Neural cell (in vitro differentiated cells): ENCODE measurements at regions not wholly inside any gene's neighbourhood (a gene's known extent, or its start where the extent isn't known, plus 50 kb on each side); places are given as distances from the start of the nearest gene placed in this dataset.

Experiments used
- H2AFZ ChIP-seq: fragments of 200-600, 300-800 bp; sonication (generic), shearing (Covaris generic); 2 replicates; pipeline ENCODE4 v1.6.0; 2014; ENCODE audit warnings: low read depth, mild to moderate bottlenecking, antibody characterized with exemption, low read length, moderate library complexity
- H3F3A ChIP-seq: fragments of 200-600 bp; shearing (Covaris generic); 2 replicates; pipeline ENCODE4 v1.6.1; 2016; ENCODE audit warnings: mild to moderate bottlenecking, moderate library complexity, mixed read lengths, antibody characterized with exemption, low read length; ENCODE audit not compliant: insufficient read depth, poor library complexity, severe bottlenecking
- H3K27ac ChIP-seq: fragments of 200-600, 300-800 bp; sonication (generic), shearing (Covaris generic); 2 replicates; pipeline ENCODE4 v1.5.1; 2014; ENCODE audit warnings: mild to moderate bottlenecking, low read length, moderate library complexity
- H3K27me3 ChIP-seq: fragments of 300-800, 200-600 bp; sonication (generic), shearing (Covaris generic); 2 replicates; pipeline ENCODE4 v1.6.0; 2014; ENCODE audit warnings: mild to moderate bottlenecking, low read depth, low read length, moderate library complexity; ENCODE audit not compliant: insufficient read depth
- H3K36me3 ChIP-seq: fragments of 300-800, 200-600 bp; sonication (generic), shearing (Covaris generic); 2 replicates; pipeline ENCODE4 v1.5.1; 2014; ENCODE audit warnings: mild to moderate bottlenecking, antibody characterized with exemption, low read length, moderate library complexity; ENCODE audit not compliant: insufficient read depth
- H3K4me2 ChIP-seq: fragments of 300-800, 200-600 bp; sonication (generic), shearing (Covaris generic); 2 replicates; pipeline ENCODE4 v1.6.0; 2014; ENCODE audit warnings: mild to moderate bottlenecking, low read length
- H3K4me3 ChIP-seq: fragments of 300-800, 200-600 bp; sonication (generic), shearing (Covaris generic); 2 replicates; pipeline ENCODE4 v1.5.1; 2014; ENCODE audit warnings: mild to moderate bottlenecking, low read length, moderate library complexity
- H3K79me2 ChIP-seq: fragments of 200-600 bp; shearing (Covaris generic); replicated peaks from 2 replicates; pipeline ENCODE4 v1.6.0; 2014; ENCODE audit warnings: mild to moderate bottlenecking, low read length, moderate library complexity; ENCODE audit not compliant: insufficient read depth
- H3K9ac ChIP-seq: fragments of 300-800, 200-600 bp; sonication (generic), shearing (Covaris generic); 2 replicates; pipeline ENCODE4 v1.6.1; 2016; ENCODE audit warnings: mild to moderate bottlenecking, low read length, mixed read lengths
- H3K9me2 ChIP-seq: fragments of 200-600 bp; shearing (Covaris generic); 2 replicates; pipeline ENCODE4 v1.6.1; 2016; ENCODE audit warnings: mild to moderate bottlenecking, low read length, mixed read lengths; ENCODE audit not compliant: insufficient read depth
- H3K9me3 ChIP-seq: fragments of 200-600, 300-800 bp; sonication (generic), shearing (Covaris generic); 2 replicates; pipeline ENCODE4 v1.6.1; 2016; ENCODE audit warnings: mild to moderate bottlenecking, mixed run types, low read length, moderate library complexity, mixed read lengths
- H4K20me1 ChIP-seq: fragments of 200-600 bp; shearing (Covaris generic); 2 replicates; pipeline ENCODE4 v1.6.1; 2016; ENCODE audit warnings: mild to moderate bottlenecking, mixed run types; ENCODE audit not compliant: insufficient read depth
- CTCF ChIP-seq: fragments of 450-650 bp; IDR thresholded peaks from 2 replicates; pipeline ENCODE4 v1.5.1; 2014; ENCODE audit warnings: antibody characterized with exemption, mild to moderate bottlenecking, moderate library complexity; ENCODE audit not compliant: poor library complexity, severe bottlenecking
- EP300 ChIP-seq: fragments of 450-650 bp; conservative IDR thresholded peaks from 2 replicates; pipeline ENCODE4 v1.6.1; 2014; ENCODE audit warnings: antibody characterized with exemption, mild to moderate bottlenecking, moderate library complexity; ENCODE audit not compliant: poor library complexity, severe bottlenecking
- EZH2 ChIP-seq: fragments of 200-600, 300-800 bp; shearing (Covaris generic), sonication (generic); IDR thresholded peaks from 2 replicates; pipeline ENCODE4 v1.6.1; 2014; ENCODE audit warnings: antibody characterized with exemption, low read length, borderline replicate concordance, mild to moderate bottlenecking; ENCODE audit not compliant: insufficient read depth, poor library complexity, severe bottlenecking
- MXI1 ChIP-seq: fragments of 450-650 bp; conservative IDR thresholded peaks from 2 replicates; pipeline ENCODE4 v1.6.1; 2014; ENCODE audit warnings: antibody characterized with exemption, mild to moderate bottlenecking; ENCODE audit not compliant: poor library complexity, severe bottlenecking
- POLR2AphosphoS5 ChIP-seq: IDR thresholded peaks from 2 replicates; pipeline ENCODE4 v1.6.1; 2012
- RAD21 ChIP-seq: fragments of 450-650 bp; conservative IDR thresholded peaks from 2 replicates; pipeline ENCODE4 v1.6.1; 2014; ENCODE audit warnings: antibody characterized with exemption, mild to moderate bottlenecking, moderate library complexity
- REST ChIP-seq: IDR thresholded peaks from 2 replicates; pipeline ENCODE4 v1.6.1; 2012; ENCODE audit warnings: borderline replicate concordance
- SMC3 ChIP-seq: fragments of 450-650 bp; conservative IDR thresholded peaks from 2 replicates; pipeline ENCODE4 v1.6.1; 2014; ENCODE audit warnings: antibody characterized with exemption, mild to moderate bottlenecking, moderate library complexity; ENCODE audit not compliant: poor library complexity
- TAF1 ChIP-seq: IDR thresholded peaks from 2 replicates; pipeline ENCODE4 v1.6.1; 2012; ENCODE audit warnings: low read depth

- TF ChIP-seq RAD21, result no peak
- no peak for TF ChIP-seq TAF1
- no peak for TF ChIP-seq EZH2
- no peak for TF ChIP-seq EP300
- TF ChIP-seq REST, result no peak
- no peak for TF ChIP-seq SMC3
- no peak for TF ChIP-seq CTCF
- no peak for TF ChIP-seq POLR2AphosphoS5
- TF ChIP-seq MXI1, result no peak
- no peak overlapping the region for H3K4me2 ChIP-seq
These were observed 362.8 kb upstream of the TMTC1 start for GRCh38 chr12:30146561-30146960.

DNA sequence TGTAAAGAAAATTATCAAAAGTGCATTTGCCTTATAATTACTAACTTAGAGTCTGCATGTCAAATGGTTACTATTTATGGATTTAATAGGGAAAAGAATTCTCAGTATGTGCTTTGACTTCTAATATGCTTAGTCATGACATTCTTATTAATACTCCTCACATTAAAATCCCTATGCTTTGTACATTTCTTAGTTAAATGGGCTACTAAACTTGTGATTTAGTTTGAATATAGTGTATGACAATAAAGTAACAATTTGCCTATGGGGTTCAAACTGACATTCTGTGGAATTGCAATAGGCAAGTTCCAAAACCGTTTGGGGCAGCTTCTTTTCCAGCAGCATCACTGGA is 361.9 kb upstream of the TMTC1 start:
- no peaks in the 10 kb centered on the region for H3K9me2 ChIP-seq
- TF ChIP-seq CTCF (no peak), TAF1 (no peak), SMC3 (no peak)
- no peak overlapping the region for H3K9ac ChIP-seq
- H3F3A ChIP-seq, result no peaks in the 10 kb centered on the region
- no peaks in the 10 kb centered on the region for H4K20me1 ChIP-seq
- no peak overlapping the region for H3K4me2 ChIP-seq
- no peaks in the 10 kb centered on the region for H3K36me3 ChIP-seq
- no peak overlapping the region for H2AFZ ChIP-seq
- no peaks in the 10 kb centered on the region for H3K27me3 ChIP-seq
- H3K79me2 ChIP-seq, result no peaks in the 10 kb centered on the region
- H3K9me3 ChIP-seq, result no peaks in the 10 kb centered on the region
- H3K27ac ChIP-seq, result peak overlapping the region; percentile 38
- no peak overlapping the region for H3K4me3 ChIP-seq

More at GRCh38 chr12:30146561-30146960, 362.8 kb upstream of the TMTC1 start:
- Histone ChIP-seq H3K9ac (no peak overlapping the region), H3K9me3 (no peaks in the 10 kb centered on the region), H3K27me3 (no peaks in the 10 kb centered on the region), H4K20me1 (no peaks in the 10 kb centered on the region), H3K79me2 (no peaks in the 10 kb centered on the region), H3K27ac (peak overlapping the region; percentile 38), H3K4me3 (no peak overlapping the region), H3F3A (no peaks in the 10 kb centered on the region), H3K9me2 (no peaks in the 10 kb centered on the region), H3K36me3 (no peaks in the 10 kb centered on the region), H2AFZ (no peak overlapping the region)
